Suprapubic skin (tissue), 4 donors: ENCODE measurements at regions not wholly inside any gene's neighbourhood (a gene's known extent, or its start where the extent isn't known, plus 50 kb on each side); places are given as distances from the start of the nearest gene placed in this dataset.

ENCODE experiments used
- CTCF ChIP-seq, 2 donors: fragments of 200-600 bp in 1 of 2; fragments of 450-650 bp in 1 of 2; sonication (generic) in 1 of 2; IDR thresholded peaks; one replicate each; pipeline ENCODE4 v1.5.1; 2016 to 2019; ENCODE audit warnings: antibody characterized with exemption in 2 of 2, mild to moderate bottlenecking in 1 of 2, moderate library complexity in 1 of 2
- POLR2A ChIP-seq, 2 donors: fragments of 450-650 bp; IDR thresholded peaks; one replicate each; pipeline ENCODE4 v1.6.1; 2017; ENCODE audit warnings: antibody characterized with exemption in 2 of 2, mild to moderate bottlenecking in 2 of 2, moderate library complexity in 2 of 2
- POLR2AphosphoS5 ChIP-seq, 3 donors: sonication (generic); formaldehyde crosslinking; IDR thresholded peaks; one replicate each; pipeline ENCODE4 v1.6.1; 2017; ENCODE audit warnings: antibody characterized with exemption in 3 of 3

GRCh38 chr3:156052115-156052514, 68.3 kb upstream of the KCNAB1 start:
- TF ChIP-seq CTCF (IDR thresholded peaks at IDR 0.05) (no peak), POLR2A (IDR thresholded peaks at IDR 0.05) (no peak), POLR2AphosphoS5 (IDR thresholded peaks at IDR 0.05) (no peak)
